Kidney tubule cell (primary cell): ENCODE measurements at regions not wholly inside any gene's neighbourhood (a gene's known extent, or its start where the extent isn't known, plus 50 kb on each side); places are given as distances from the start of the nearest gene placed in this dataset.
"Not testable (repeated sequence)": the region's sequence is repeated elsewhere in the genome, so short reads cannot be mapped to it uniquely, and the experiment has no call there.

Experiments used
- DNase-seq: peaks from one replicate; pipeline ENCODE4 v3.0.0-alpha.2; 2018; ENCODE audit warnings: low spot score

GRCh38 chr14:66015071-66015780, 470.9 kb upstream of the CCDC196 start:
- DNase-seq: no peak

- no peak for DNase-seq
Measured at GRCh38 chr14:66017927-66018326, 468.2 kb upstream of the CCDC196 start.

GRCh38 chr14:66022526-66022925, 463.6 kb upstream of the CCDC196 start:
- DNase-seq: no peak

- no peak for DNase-seq
Measured at GRCh38 chr14:66025779-66026178, 460.4 kb upstream of the CCDC196 start.

GRCh38 chr14:66031981-66032380, 454.2 kb upstream of the CCDC196 start:
- not testable (repeated sequence) for DNase-seq

GRCh38 chr14:66032800-66033199, 453.4 kb upstream of the CCDC196 start:
- no peak for DNase-seq

GRCh38 chr14:66036547-66036946, 449.6 kb upstream of the CCDC196 start:
- DNase-seq: no peak

GRCh38 chr14:66037361-66037760, 448.8 kb upstream of the CCDC196 start:
- DNase-seq: no peak

- no peak for DNase-seq
Measured at GRCh38 chr14:66038212-66038611, 448.0 kb upstream of the CCDC196 start.

GRCh38 chr14:66038618-66039017, 447.6 kb upstream of the CCDC196 start:
- peak; percentile 78 for DNase-seq

- no peak for DNase-seq
Measured at GRCh38 chr14:66039495-66039894, 446.7 kb upstream of the CCDC196 start.

GRCh38 chr14:66041582-66041981, 444.6 kb upstream of the CCDC196 start:
- no peak for DNase-seq

- DNase-seq: peak; percentile 79
Measured at GRCh38 chr14:66043921-66044320, 442.2 kb upstream of the CCDC196 start.

- no peak for DNase-seq
Measured at GRCh38 chr14:66045572-66046021, 440.6 kb upstream of the CCDC196 start.

GRCh38 chr14:66046035-66046434, 440.1 kb upstream of the CCDC196 start:
- DNase-seq: no peak

GRCh38 chr14:66046591-66046990, 439.6 kb upstream of the CCDC196 start:
- no peak for DNase-seq

- DNase-seq: no peak
Measured at GRCh38 chr14:66056268-66056907, 429.8 kb upstream of the CCDC196 start.

- peak; percentile 18 for DNase-seq
Measured at GRCh38 chr14:66056926-66057552, 429.1 kb upstream of the CCDC196 start.

GRCh38 chr14:66065188-66065587, 421.0 kb upstream of the CCDC196 start:
- DNase-seq: no peak

- no peak for DNase-seq
Measured at GRCh38 chr14:66066981-66067776, 419.0 kb upstream of the CCDC196 start.

GRCh38 chr14:66069036-66069435, 417.1 kb upstream of the CCDC196 start:
- DNase-seq: no peak

- DNase-seq: peak; percentile 39
Measured at GRCh38 chr14:66069830-66070541, 416.2 kb upstream of the CCDC196 start.
